Endothelial cell of umbilical vein (primary cell): ENCODE measurements at regions not wholly inside any gene's neighbourhood (a gene's known extent, or its start where the extent isn't known, plus 50 kb on each side); places are given as distances from the start of the nearest gene placed in this dataset.

Source experiments
- BruUV-seq: library from RNA; stranded (reverse); fragments of 400-500 nt; replicated peaks from 2 replicates; lab custom pipeline; 2021; lab: Mats Ljungman, UMichigan
- CTCF ChIA-PET: fragments of 300-600, 350-600 bp; sonication (Branson Sonifier 250); formaldehyde crosslinking; loops from one replicate; lab custom pipeline; 2021; ENCODE audit warnings: antibody characterized with exemption, inconsistent platforms; lab: Charles Lee
- POLR2A ChIA-PET: fragments of 300-600, 350-600 bp; sonication (Branson Sonifier 250); formaldehyde crosslinking; loops from one replicate; lab custom pipeline; 2021; ENCODE audit warnings: antibody characterized with exemption, inconsistent platforms; lab: Charles Lee
- DNase-seq: peaks from one replicate; pipeline ENCODE4 v3.0.0-alpha.2; 2011; ENCODE audit warnings: low read depth, low spot score
- FAIRE-seq: peaks from 2 replicates; lab custom pipeline; 2011; peaks lifted over from hg19 to GRCh38; lab: Jason Lieb, UNC
- H2AFZ ChIP-seq: 2 replicates; pipeline ENCODE4 v1.6.0; 2012; ENCODE audit warnings: low read depth, low read length, control low read depth, inconsistent platforms
- H3K27ac ChIP-seq: 2 replicates; pipeline ENCODE4 v1.5.1; 2011; ENCODE audit warnings: low read depth, mild to moderate bottlenecking, control low read depth, low read length, moderate library complexity; ENCODE audit not compliant: insufficient read depth
- H3K27me3 ChIP-seq, 2 experiments: 2 replicates each; pipeline versions ENCODE4 v1.6.0 to v1.6.1; 2011; ENCODE audit warnings: low read length in 2 of 2, mixed read lengths in 1 of 2; ENCODE audit not compliant: control insufficient read depth in 2 of 2, insufficient read depth in 2 of 2
- H3K36me3 ChIP-seq, 2 experiments: 2 replicates in 1 of 2; 3 replicates in 1 of 2; pipeline ENCODE4 v1.5.1; 2011; ENCODE audit warnings: low read length in 2 of 2, mild to moderate bottlenecking in 1 of 2, moderate library complexity in 1 of 2; ENCODE audit not compliant: control insufficient read depth in 2 of 2, insufficient read depth in 2 of 2; ENCODE audit errors: extremely low read depth in 1 of 2
- H3K4me1 ChIP-seq: 3 replicates; pipeline ENCODE4 v1.5.1; 2011; ENCODE audit warnings: mild to moderate bottlenecking, low read length; ENCODE audit not compliant: control insufficient read depth, insufficient read depth; ENCODE audit errors: extremely low read depth
- H3K4me2 ChIP-seq: 2 replicates; pipeline ENCODE4 v1.6.1; 2011; ENCODE audit warnings: low read length, control low read depth, mixed read lengths; ENCODE audit not compliant: insufficient read depth
- H3K4me3 ChIP-seq, 3 experiments: fragments of 200-600 bp in 1 of 3; sonication (generic), shearing (Covaris generic) in 1 of 3; replicated peaks in 1 of 3; 2 replicates each; pipeline ENCODE4 v1.5.1; 2011 to 2016; ENCODE audit warnings: control low read depth in 3 of 3, low read length in 3 of 3, mild to moderate bottlenecking in 2 of 3, inconsistent platforms in 1 of 3, low read depth in 1 of 3, moderate library complexity in 1 of 3; ENCODE audit not compliant: insufficient read depth in 1 of 3
- H3K79me2 ChIP-seq: 2 replicates; pipeline ENCODE4 v1.6.0; 2012; ENCODE audit warnings: low read length, inconsistent platforms; ENCODE audit not compliant: control insufficient read depth, insufficient read depth
- H3K9ac ChIP-seq: replicated peaks from 2 replicates; pipeline ENCODE3; 2011; ENCODE audit warnings: low read length, control low read depth; ENCODE audit not compliant: insufficient read depth; ENCODE audit errors: extremely low read depth
- H3K9me1 ChIP-seq: replicated peaks from 3 replicates; pipeline ENCODE4 v1.6.0; 2011; ENCODE audit warnings: mild to moderate bottlenecking, low read length; ENCODE audit not compliant: control insufficient read depth, insufficient read depth; ENCODE audit errors: extremely low read depth
- H3K9me3 ChIP-seq: replicated peaks from 2 replicates; pipeline ENCODE4 v1.5.1; 2012; ENCODE audit warnings: low read length, inconsistent platforms; ENCODE audit not compliant: control insufficient read depth, insufficient read depth
- H4K20me1 ChIP-seq: replicated peaks from 2 replicates; pipeline ENCODE3; 2011; ENCODE audit warnings: mild to moderate bottlenecking, low read length; ENCODE audit not compliant: control insufficient read depth, insufficient read depth; ENCODE audit errors: extremely low read depth
- CTCF ChIP-seq, 2 donors: IDR thresholded peaks; 1 replicate in 1 of 2; 2 replicates in 1 of 2; pipeline ENCODE4 v1.5.1; 2011; ENCODE audit warnings: low read length in 2 of 2, mild to moderate bottlenecking in 2 of 2, moderate library complexity in 2 of 2, control low read depth in 1 of 2, inconsistent platforms in 1 of 2, low read depth in 1 of 2; ENCODE audit not compliant: insufficient read depth in 1 of 2; ENCODE audit errors: extremely low read depth in 1 of 2
- EZH2 ChIP-seq: IDR thresholded peaks from 2 replicates; pipeline ENCODE4 v1.6.1; 2012; ENCODE audit warnings: borderline replicate concordance, low read depth, mild to moderate bottlenecking, moderate library complexity, low read length, inconsistent platforms; ENCODE audit not compliant: severe bottlenecking
- FOS ChIP-seq: IDR thresholded peaks from 2 replicates; pipeline ENCODE4 v1.6.1; 2011; ENCODE audit warnings: mild to moderate bottlenecking, low read length, moderate library complexity, borderline replicate concordance; ENCODE audit not compliant: insufficient read depth
- GATA2 ChIP-seq: IDR thresholded peaks from 2 replicates; pipeline ENCODE4 v1.7.0; 2011; ENCODE audit warnings: low read depth, mild to moderate bottlenecking, moderate library complexity, mixed read lengths, low read length; ENCODE audit not compliant: insufficient read length, insufficient read depth
- JUN ChIP-seq: IDR thresholded peaks from 2 replicates; pipeline ENCODE4 v1.6.1; 2011; ENCODE audit warnings: borderline replicate concordance, low read depth; ENCODE audit not compliant: insufficient read length, insufficient read depth
- MAX ChIP-seq: IDR thresholded peaks from 2 replicates; pipeline ENCODE4 v1.6.1; 2011; ENCODE audit not compliant: insufficient read depth, insufficient read length
- MYC ChIP-seq: IDR thresholded peaks from one replicate; pipeline ENCODE4 v1.6.1; 2011; ENCODE audit warnings: mild to moderate bottlenecking, low read depth, low read length
- POLR2A ChIP-seq: IDR thresholded peaks from 2 replicates; pipeline ENCODE4 v1.6.1; 2012; ENCODE audit warnings: low read depth, mild to moderate bottlenecking, control low read depth, low read length
- POLR2AphosphoS5 ChIP-seq: IDR thresholded peaks from 2 replicates; pipeline ENCODE4 v1.6.1; 2012; ENCODE audit warnings: low read depth, mild to moderate bottlenecking, control low read depth, low read length, moderate library complexity; ENCODE audit not compliant: insufficient read depth
- dilution Hi-C: fragments of 300-500 bp; cut with MboI; formaldehyde crosslinking; loops from one replicate; pipeline ENCODE4 v1.15.0; 2019; ENCODE audit warnings: low sequenced_read_pairs; ENCODE audit not compliant: extremely low pct_ligation_motif_present
- intact Hi-C: fragments of 100-400 bp; cut with micrococcal nuclease; formaldehyde crosslinking; loops from one replicate; pipeline ENCODE4 v1.10.0; 2022

GRCh38 chr1:199310708-199311107 lies 671.9 kb downstream of the PTPRC start:
- Histone ChIP-seq H3K27ac (no peak overlapping the region), H3K4me3 (no peak overlapping the region), H3K4me2 (no peak overlapping the region), H3K9me1 (no peaks in the 10 kb centered on the region), H3K79me2 (no peaks in the 10 kb centered on the region), H3K9me3 (no peaks in the 10 kb centered on the region), H2AFZ (no peak overlapping the region), H3K27me3 (no peaks in the 10 kb centered on the region), H3K36me3 (no peaks in the 10 kb centered on the region), H3K9ac (no peak overlapping the region), H3K4me1 (peaks cover 4% of the 10 kb centered on the region), H4K20me1 (no peaks in the 10 kb centered on the region)
- POLR2A ChIA-PET: no interaction called here
- FAIRE-seq (no peak), DNase-seq (no peak)
- no TSS peak for BruUV-seq
- intact Hi-C loops (no loop called here), dilution Hi-C loops (no loop called here)
- TF ChIP-seq MAX: no peak
- no peak for TF ChIP-seq GATA2
- TF ChIP-seq EZH2: no peak
- TF ChIP-seq JUN: no peak
- TF ChIP-seq MYC: no peak
- no peak for TF ChIP-seq FOS
- TF ChIP-seq POLR2AphosphoS5: no peak
- no peak for TF ChIP-seq POLR2A
- no peak for TF ChIP-seq CTCF (IDR thresholded peaks at IDR 0.05; ENCODE audit: extremely low read depth in 1 of 2, insufficient read depth in 1 of 2, low read depth in 1 of 2, low read length in 2 of 2)
- CTCF ChIA-PET: no interaction called here
